ENCODE measurements at regions not wholly inside any gene's neighbourhood (a gene's known extent, or its start where the extent isn't known, plus 50 kb on each side); places are given as distances from the start of the nearest gene placed in this dataset.
"Not testable (repeated sequence)": the region's sequence is repeated elsewhere in the genome, so short reads cannot be mapped to it uniquely, and the experiment has no call there.

- Mint-ChIP-seq H3K9me3 (no peaks in the 10 kb centered on the region), H3K36me3 (ENCODE audit: low read depth) (no peaks in the 10 kb centered on the region), H3K4me1 (ENCODE audit: low read depth) (no peaks in the 10 kb centered on the region), H3K27me3 (ENCODE audit: low read depth) (no peaks in the 10 kb centered on the region), H3K27ac (no peak overlapping the region), H3K4me3 (no peak overlapping the region)
- DNase-seq (ENCODE audit: low spot score): no peak
These were observed 388.8 kb upstream of the CHAC2 start for GRCh38 chr2:53378791-53379190.

GRCh38 chr2:53373126-53373525 lies 394.5 kb upstream of the CHAC2 start:
- Mint-ChIP-seq H3K4me1 (ENCODE audit: low read depth) (no peaks in the 10 kb centered on the region), H3K27me3 (ENCODE audit: low read depth) (no peaks in the 10 kb centered on the region), H3K9me3 (no peaks in the 10 kb centered on the region), H3K36me3 (ENCODE audit: low read depth) (no peaks in the 10 kb centered on the region), H3K4me3 (no peak overlapping the region), H3K27ac (no peak overlapping the region)
- DNase-seq (ENCODE audit: low spot score): no peak

DNA sequence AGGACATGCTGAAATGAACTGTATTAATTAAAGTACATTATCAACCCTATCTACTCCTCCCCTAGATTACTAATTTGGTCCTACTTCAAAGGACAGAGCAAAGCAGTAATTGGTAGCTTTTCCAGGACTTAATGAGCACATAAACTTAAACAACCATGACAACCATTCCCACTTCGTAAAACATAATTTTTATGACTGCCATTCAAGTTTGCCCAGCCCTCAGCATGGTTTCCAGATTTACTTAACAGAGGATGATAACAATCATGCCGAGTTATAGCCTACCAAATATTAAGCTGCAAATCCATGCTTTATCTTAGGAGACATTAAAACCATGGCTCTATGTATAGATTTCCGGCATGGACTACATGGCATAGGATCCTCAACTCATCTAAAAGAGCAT lies 401.1 kb upstream of the CHAC2 start:
- DNase-seq (ENCODE audit: low spot score): no peak
- H3K27ac Mint-ChIP-seq: no peak overlapping the region
- H3K27me3 Mint-ChIP-seq (ENCODE audit: low read depth): no peaks in the 10 kb centered on the region
- peaks cover 4% of the 10 kb centered on the region for H3K9me3 Mint-ChIP-seq
- no peak overlapping the region for H3K4me3 Mint-ChIP-seq
- no peaks in the 10 kb centered on the region for H3K36me3 Mint-ChIP-seq (ENCODE audit: low read depth)
- no peaks in the 10 kb centered on the region for H3K4me1 Mint-ChIP-seq (ENCODE audit: low read depth)

- DNase-seq (ENCODE audit: low spot score): no peak
- Mint-ChIP-seq H3K4me1 (ENCODE audit: low read depth) (no peaks in the 10 kb centered on the region), H3K27ac (no peak overlapping the region), H3K36me3 (ENCODE audit: low read depth) (no peaks in the 10 kb centered on the region), H3K9me3 (peaks cover 7% of the 10 kb centered on the region), H3K27me3 (ENCODE audit: low read depth) (no peaks in the 10 kb centered on the region), H3K4me3 (no peak overlapping the region)
These were observed 404.7 kb upstream of the CHAC2 start for GRCh38 chr2:53362934-53363333.

GRCh38 chr2:53356291-53356905 lies 411.2 kb upstream of the CHAC2 start:
- peaks cover 15% of the 10 kb centered on the region for H3K9me3 Mint-ChIP-seq
- no peaks in the 10 kb centered on the region for H3K4me1 Mint-ChIP-seq (ENCODE audit: low read depth)
- no peak for DNase-seq (ENCODE audit: low spot score)
- H3K36me3 Mint-ChIP-seq (ENCODE audit: low read depth): no peaks in the 10 kb centered on the region
- H3K27ac Mint-ChIP-seq: no peak overlapping the region
- no peaks in the 10 kb centered on the region for H3K27me3 Mint-ChIP-seq (ENCODE audit: low read depth)
- no peak overlapping the region for H3K4me3 Mint-ChIP-seq

DNA sequence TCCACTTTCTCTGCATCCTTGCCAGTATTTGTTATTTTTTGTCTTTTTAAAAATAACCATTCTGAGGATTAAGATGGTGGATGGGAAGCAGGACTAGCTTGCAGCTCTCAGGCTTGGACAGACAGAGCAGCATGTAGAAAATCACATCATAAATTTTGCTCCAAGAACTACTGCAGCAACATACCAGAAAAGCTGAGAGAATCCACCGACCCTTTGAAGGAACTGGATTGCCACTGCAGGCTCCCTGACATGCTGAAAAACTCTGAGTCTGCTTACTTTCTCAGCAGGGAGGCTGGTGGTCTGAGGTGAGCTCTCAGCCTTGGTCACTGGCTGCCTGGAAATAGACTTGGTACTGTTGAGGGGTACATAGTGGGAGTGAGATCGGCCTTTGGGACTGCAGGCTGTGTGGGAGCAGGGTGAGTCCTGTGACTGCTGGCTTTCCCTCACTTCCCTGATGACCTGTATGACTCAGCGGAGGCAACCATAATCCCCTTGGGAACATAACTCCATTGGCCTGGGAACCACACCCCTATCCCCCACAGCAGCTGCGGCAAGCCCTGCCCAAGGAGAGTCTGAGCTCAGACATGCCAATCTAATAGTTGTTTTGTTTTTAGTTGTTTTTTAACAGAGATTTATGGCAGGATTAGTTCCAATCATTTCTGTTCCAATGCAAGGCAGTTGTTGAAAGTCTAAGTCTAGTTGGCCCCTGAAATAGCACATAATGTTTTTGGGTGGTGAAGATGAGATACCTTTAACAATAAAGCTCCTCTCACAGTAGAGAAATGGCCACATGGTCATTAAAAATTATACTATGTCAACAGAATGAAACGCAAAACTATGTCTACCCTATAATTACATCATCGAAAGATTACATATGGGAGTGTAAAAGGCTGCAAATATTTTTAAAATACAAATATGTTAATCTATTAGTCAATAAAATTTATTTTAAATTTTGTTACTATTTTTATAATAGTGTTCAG lies 414.2 kb upstream of the CHAC2 start:
- Mint-ChIP-seq H3K9me3 (peaks cover 12% of the 10 kb centered on the region), H3K36me3 (ENCODE audit: low read depth) (no peaks in the 10 kb centered on the region), H3K4me1 (ENCODE audit: low read depth) (no peaks in the 10 kb centered on the region), H3K4me3 (no peak overlapping the region), H3K27me3 (ENCODE audit: low read depth) (no peaks in the 10 kb centered on the region), H3K27ac (no peak overlapping the region)
- no peak for DNase-seq (ENCODE audit: low spot score)

- no peaks in the 10 kb centered on the region for H3K27me3 Mint-ChIP-seq (ENCODE audit: low read depth)
- no peak overlapping the region for H3K4me3 Mint-ChIP-seq
- peaks cover 2% of the 10 kb centered on the region for H3K9me3 Mint-ChIP-seq
- no peak overlapping the region for H3K27ac Mint-ChIP-seq
- H3K36me3 Mint-ChIP-seq (ENCODE audit: low read depth): no peaks in the 10 kb centered on the region
- no peak for DNase-seq (ENCODE audit: low spot score)
- H3K4me1 Mint-ChIP-seq (ENCODE audit: low read depth): no peaks in the 10 kb centered on the region
These were observed 420.3 kb upstream of the CHAC2 start for GRCh38 chr2:53347269-53347668.

DNA sequence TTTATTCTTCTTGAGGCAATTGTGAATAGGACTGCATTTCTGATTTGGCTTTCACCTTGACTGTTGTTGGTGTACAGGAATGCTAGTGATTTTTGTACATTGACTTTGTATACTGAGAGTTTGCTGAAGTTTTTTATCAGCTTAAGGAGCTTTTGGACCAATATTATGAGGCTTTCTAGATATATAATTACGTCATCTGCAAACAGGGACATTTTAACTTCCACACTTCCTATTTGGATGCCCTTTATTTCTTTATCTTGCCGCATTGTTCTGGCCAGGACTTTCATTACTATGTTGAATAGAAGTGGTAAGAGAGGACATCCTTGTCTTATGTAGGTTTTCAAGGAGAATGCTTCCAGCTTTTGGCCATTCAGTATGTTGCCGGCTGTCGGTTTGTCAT lies 425.4 kb upstream of the CHAC2 start:
- Mint-ChIP-seq H3K27ac (no peak overlapping the region), H3K4me3 (no peak overlapping the region), H3K4me1 (ENCODE audit: low read depth) (no peaks in the 10 kb centered on the region), H3K9me3 (peaks cover 5% of the 10 kb centered on the region), H3K27me3 (ENCODE audit: low read depth) (no peaks in the 10 kb centered on the region), H3K36me3 (ENCODE audit: low read depth) (no peaks in the 10 kb centered on the region)
- DNase-seq (ENCODE audit: low spot score): no peak

DNA sequence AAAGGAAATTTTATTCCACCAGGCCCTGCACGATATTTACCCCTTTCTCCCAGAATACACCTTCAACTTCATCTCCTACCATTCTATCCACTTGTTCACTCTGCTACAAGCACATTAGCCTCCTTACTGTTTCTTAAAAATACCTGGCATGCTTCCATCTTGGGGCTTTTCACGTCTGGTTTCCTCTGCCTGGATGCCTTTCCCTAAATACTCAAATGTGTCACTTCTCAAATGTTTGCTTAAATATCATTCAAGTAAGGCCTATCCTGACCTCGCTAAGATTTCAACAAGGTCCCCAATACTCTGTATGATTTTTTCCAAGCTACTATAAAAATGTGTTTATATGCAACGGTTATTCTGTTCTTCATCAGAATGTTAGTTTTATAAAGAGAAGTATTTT lies 433.0 kb upstream of the CHAC2 start:
- no peak overlapping the region for H3K27ac Mint-ChIP-seq
- no peak overlapping the region for H3K4me3 Mint-ChIP-seq
- no peaks in the 10 kb centered on the region for H3K27me3 Mint-ChIP-seq (ENCODE audit: low read depth)
- no peaks in the 10 kb centered on the region for H3K36me3 Mint-ChIP-seq (ENCODE audit: low read depth)
- H3K4me1 Mint-ChIP-seq (ENCODE audit: low read depth): no peaks in the 10 kb centered on the region
- H3K9me3 Mint-ChIP-seq: no peaks in the 10 kb centered on the region
- no peak for DNase-seq (ENCODE audit: low spot score)

- H3K4me3 Mint-ChIP-seq: no peak overlapping the region
- no peaks in the 10 kb centered on the region for H3K36me3 Mint-ChIP-seq (ENCODE audit: low read depth)
These were observed 435.9 kb upstream of the CHAC2 start for GRCh38 chr2:53331667-53332066.

DNA sequence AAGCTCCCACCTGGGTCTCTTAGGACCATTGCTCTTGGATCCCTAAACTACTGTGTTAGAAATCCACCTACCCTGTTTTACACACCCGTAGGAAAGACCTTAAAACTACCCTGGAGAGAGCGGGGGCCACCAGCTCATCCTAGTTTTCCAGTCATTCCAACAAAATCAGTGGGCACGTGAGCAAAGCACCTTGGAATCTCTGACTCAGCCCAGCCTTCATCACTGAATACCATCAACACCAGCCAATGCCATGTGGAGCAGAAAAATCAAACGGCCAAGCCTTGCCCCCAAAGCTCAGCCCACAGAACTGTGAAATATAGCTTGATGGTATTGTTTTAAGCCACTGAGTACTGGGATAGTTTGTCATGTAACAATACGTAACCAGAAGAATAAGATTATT lies 449.7 kb upstream of the CHAC2 start:
- Mint-ChIP-seq H3K9me3 (no peaks in the 10 kb centered on the region), H3K4me3 (no peak overlapping the region), H3K27me3 (ENCODE audit: low read depth) (no peaks in the 10 kb centered on the region), H3K36me3 (ENCODE audit: low read depth) (no peaks in the 10 kb centered on the region), H3K4me1 (ENCODE audit: low read depth) (no peaks in the 10 kb centered on the region), H3K27ac (no peak overlapping the region)
- DNase-seq (ENCODE audit: low spot score): no peak

More at GRCh38 chr2:53331667-53332066, 435.9 kb upstream of the CHAC2 start:
- DNase-seq (ENCODE audit: low spot score): no peak
- H3K27me3 Mint-ChIP-seq (ENCODE audit: low read depth): no peaks in the 10 kb centered on the region
- no peaks in the 10 kb centered on the region for H3K4me1 Mint-ChIP-seq (ENCODE audit: low read depth)
- no peaks in the 10 kb centered on the region for H3K9me3 Mint-ChIP-seq
- H3K27ac Mint-ChIP-seq: no peak overlapping the region

GRCh38 chr2:53315149-53315548 lies 452.5 kb upstream of the CHAC2 start:
- no peaks in the 10 kb centered on the region for H3K27me3 Mint-ChIP-seq (ENCODE audit: low read depth)
- no peak overlapping the region for H3K4me3 Mint-ChIP-seq
- no peaks in the 10 kb centered on the region for H3K9me3 Mint-ChIP-seq
- H3K4me1 Mint-ChIP-seq (ENCODE audit: low read depth): no peaks in the 10 kb centered on the region
- no peak for DNase-seq (ENCODE audit: low spot score)
- H3K36me3 Mint-ChIP-seq (ENCODE audit: low read depth): no peaks in the 10 kb centered on the region
- no peak overlapping the region for H3K27ac Mint-ChIP-seq

DNA sequence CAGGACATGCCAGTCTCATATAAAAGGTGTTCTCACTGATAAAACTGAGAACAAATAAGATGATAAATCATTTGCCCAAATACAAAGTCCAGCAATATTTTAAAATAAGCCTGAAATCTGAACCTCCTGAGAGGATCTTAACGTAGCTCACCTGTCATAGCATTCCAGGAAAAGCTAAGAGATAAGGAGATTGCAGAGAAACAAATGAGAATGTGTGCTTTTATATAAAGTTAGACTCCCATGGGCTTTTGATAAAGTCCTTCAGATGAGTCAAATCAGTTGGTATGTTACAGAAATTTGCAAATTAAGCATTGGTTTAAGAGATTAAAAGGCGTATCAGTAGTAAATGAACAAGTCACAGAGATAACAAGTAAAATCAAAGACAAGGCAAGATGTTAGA lies 452.9 kb upstream of the CHAC2 start:
- DNase-seq (ENCODE audit: low spot score): no peak
- Mint-ChIP-seq H3K4me1 (ENCODE audit: low read depth) (no peaks in the 10 kb centered on the region), H3K27ac (no peak overlapping the region), H3K4me3 (no peak overlapping the region), H3K27me3 (ENCODE audit: low read depth) (no peaks in the 10 kb centered on the region), H3K9me3 (no peaks in the 10 kb centered on the region), H3K36me3 (ENCODE audit: low read depth) (no peaks in the 10 kb centered on the region)

- not testable (repeated sequence) for H3K27me3 Mint-ChIP-seq (ENCODE audit: low read depth); H3K4me3 Mint-ChIP-seq
These were observed 454.0 kb upstream of the CHAC2 start for GRCh38 chr2:53313644-53314043.

More at GRCh38 chr2:53313644-53314043, 454.0 kb upstream of the CHAC2 start:
- DNase-seq (ENCODE audit: low spot score); H3K36me3 Mint-ChIP-seq (ENCODE audit: low read depth); H3K27ac Mint-ChIP-seq; H3K9me3 Mint-ChIP-seq; H3K4me1 Mint-ChIP-seq (ENCODE audit: low read depth): not testable (repeated sequence)
